ENCODE measurements at regions not wholly inside any gene's neighbourhood (a gene's known extent, or its start where the extent isn't known, plus 50 kb on each side); places are given as distances from the start of the nearest gene placed in this dataset.
A peak's percentile ranks its signal among the peaks of the same experiment; 100 is the strongest.

DNA sequence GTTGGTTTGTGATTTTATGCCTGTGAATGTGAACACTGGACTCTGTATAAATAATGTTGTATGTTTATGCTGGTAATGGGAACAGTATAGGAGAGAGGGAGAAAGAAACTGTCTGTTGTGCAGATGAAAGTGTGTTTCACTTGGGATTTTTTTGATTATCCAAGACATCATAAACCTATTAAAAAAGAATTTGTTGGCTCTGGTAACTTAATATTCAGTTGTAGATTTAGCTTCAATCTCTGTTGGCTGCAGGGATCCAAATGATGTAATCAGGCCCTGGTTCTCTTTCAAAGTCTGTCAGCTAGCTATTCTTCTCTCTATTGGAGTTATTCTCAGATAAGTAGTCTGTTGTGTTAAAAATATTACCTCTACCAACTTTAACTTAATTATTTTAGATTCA, 168.8 kb upstream of the RHOBTB1 start:
- Histone ChIP-seq H3K36me3 (ENCODE audit: control insufficient read depth, insufficient read depth, low read length) (no peaks in the 10 kb centered on the region), H2BK20ac (ENCODE audit: low read depth, low read length) (peak overlapping the region; percentile 37; the same call in 1 of the 2 replicates), H4K91ac (ENCODE audit: insufficient read depth, low read depth, low read length) (no peak overlapping the region), H3K27me3 (ENCODE audit: control insufficient read depth, insufficient read depth, low read length) (no peaks in the 10 kb centered on the region; the same call in 1 of the 2 replicates), H3K4me2 (ENCODE audit: low read depth, low read length) (no peak overlapping the region), H2AFZ (replicated peaks; ENCODE audit: low read length, poor library complexity) (no peak overlapping the region), H3K4ac (ENCODE audit: low read depth, low read length) (no peak overlapping the region), H3K79me1 (ENCODE audit: low read depth in 1 of 2, low read length in 2 of 2) (no peaks in the 10 kb centered on the region), H3K14ac (replicated peaks; ENCODE audit: low read depth, low read length) (no peak overlapping the region), H2BK5ac (ENCODE audit: low read depth, low read length, poor library complexity, severe bottlenecking) (no peak overlapping the region), H2BK120ac (ENCODE audit: low read depth, low read length) (no peak overlapping the region), H4K20me1 (ENCODE audit: insufficient read depth, low read length) (peaks cover 7% of the 10 kb centered on the region; the same call in 1 of the 2 replicates), H3K9me3 (ENCODE audit: control insufficient read depth, insufficient read depth, low read length) (no peaks in the 10 kb centered on the region), H3K27ac (ENCODE audit: insufficient read depth, low read length) (no peak overlapping the region), H3K9me1 (ENCODE audit: insufficient read depth, low read length) (0 out of 2 replicates have a peak, but pooled peaks cover 4% of the 10 kb centered on the region), H4K5ac (ENCODE audit: low read depth, low read length) (no peak overlapping the region), H4K8ac (ENCODE audit: low read depth in 2 of 2, low read length in 2 of 2) (no peak overlapping the region), H2AK9ac (replicated peaks; ENCODE audit: low read depth, low read length, poor library complexity) (no peak overlapping the region), H3K4me3 (ENCODE audit: insufficient read depth, low read depth, low read length) (no peak overlapping the region), H3K4me1 (ENCODE audit: control insufficient read depth, insufficient read depth, low read length) (peaks cover 10% of the 10 kb centered on the region), H3K9ac (ENCODE audit: low read depth, low read length) (no peak overlapping the region), H2AK5ac (ENCODE audit: low read depth, low read length) (no peak overlapping the region), H2BK15ac (ENCODE audit: low read depth, low read length) (no peak overlapping the region), H3K18ac (ENCODE audit: low read depth, low read length) (no peak overlapping the region), H3K23ac (ENCODE audit: low read depth, low read length) (no peak overlapping the region), H3K56ac (ENCODE audit: extremely low read depth, insufficient read depth, low read length) (no peak overlapping the region)
- ATAC-seq (ENCODE audit: low read depth) = no peak
- BruUV-seq (replicated peaks) = no TSS peak
- ChIA-PET CTCF (interaction anchor here (0.9 kb wide), 1 partner anchor 10 kb away, joined by 4 read pairs; no protein-coding TSS in a partner anchor), POLR2A (ENCODE audit: unreplicated experiment) (no interaction called here)
- DNase-seq = no peak
- intact Hi-C loops (cut with micrococcal nuclease) (no loop called here), dilution Hi-C loops (cut with HindIII; ENCODE audit: low sequenced_read_pairs, unreplicated experiment) (no loop called here), in situ Hi-C loops (cut with MboI; ENCODE audit: low sequenced_read_pairs) (no loop called here)
- TF ChIP-seq RCOR1 (IDR thresholded peaks at IDR 0.05; ENCODE audit: insufficient replicate concordance, low read length) = no peak
- TF ChIP-seq MAFK (IDR thresholded peaks at IDR 0.05; ENCODE audit: low read depth, low read length) = no peak
- no peak for TF ChIP-seq CHD1 (IDR thresholded peaks at IDR 0.05; ENCODE audit: low read depth, low read length)
- no peak for TF ChIP-seq MAZ (IDR thresholded peaks at IDR 0.05; ENCODE audit: borderline replicate concordance, low read depth, low read length)
- TF ChIP-seq NFE2L2 (IDR thresholded peaks at IDR 0.05; ENCODE audit: low read depth, low read length) = no peak
- no peak for TF ChIP-seq RAD21 (IDR thresholded peaks at IDR 0.05; ENCODE audit: low read length)
- no peak for TF ChIP-seq RFX5 (IDR thresholded peaks at IDR 0.05; ENCODE audit: low read depth, low read length)
- TF ChIP-seq, protein P1, sequence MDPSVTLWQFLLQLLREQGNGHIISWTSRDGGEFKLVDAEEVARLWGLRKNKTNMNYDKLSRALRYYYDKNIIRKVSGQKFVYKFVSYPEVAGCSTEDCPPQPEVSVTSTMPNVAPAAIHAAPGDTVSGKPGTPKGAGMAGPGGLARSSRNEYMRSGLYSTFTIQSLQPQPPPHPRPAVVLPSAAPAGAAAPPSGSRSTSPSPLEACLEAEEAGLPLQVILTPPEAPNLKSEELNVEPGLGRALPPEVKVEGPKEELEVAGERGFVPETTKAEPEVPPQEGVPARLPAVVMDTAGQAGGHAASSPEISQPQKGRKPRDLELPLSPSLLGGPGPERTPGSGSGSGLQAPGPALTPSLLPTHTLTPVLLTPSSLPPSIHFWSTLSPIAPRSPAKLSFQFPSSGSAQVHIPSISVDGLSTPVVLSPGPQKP (IDR thresholded peaks at IDR 0.05; ENCODE audit: borderline replicate concordance, low read depth, low read length) = no peak
- TF ChIP-seq USF2 (IDR thresholded peaks at IDR 0.05; ENCODE audit: low read depth, low read length) = no peak
- no peak for TF ChIP-seq POLR2A (IDR thresholded peaks at IDR 0.05; ENCODE audit: low read depth, low read length)
- no peak for TF ChIP-seq CTCF (conservative IDR thresholded peaks at IDR 0.05; ENCODE audit: low read depth, low read length)
- TF ChIP-seq MXI1 (IDR thresholded peaks at IDR 0.05; ENCODE audit: borderline replicate concordance, low read depth, low read length) = no peak
- no peak for TF ChIP-seq CEBPB (IDR thresholded peaks at IDR 0.05; ENCODE audit: low read depth, low read length)
- TF ChIP-seq SMC3 (IDR thresholded peaks at IDR 0.05; ENCODE audit: low read depth, low read length) = no peak
- TF ChIP-seq BHLHE40 (IDR thresholded peaks at IDR 0.05; ENCODE audit: low read depth, low read length) = no peak
- no peak for TF ChIP-seq FOS (IDR thresholded peaks at IDR 0.05; ENCODE audit: low read depth, low read length)
